HCT116 (cell line): ENCODE measurements at regions not wholly inside any gene's neighbourhood (a gene's known extent, or its start where the extent isn't known, plus 50 kb on each side); places are given as distances from the start of the nearest gene placed in this dataset.

Source experiments
- ATAC-seq: fragments of 200-7000 bp; cut with Tn5 transposase; 2 replicates; pipeline ENCODE4 v1.9.1; 2020; ENCODE audit warnings: mild to moderate bottlenecking, moderate library complexity
- BruUV-seq: library from RNA; stranded (reverse); fragments of 400-500 nt; replicated peaks from 2 replicates; lab custom pipeline; 2021; lab: Mats Ljungman, UMichigan
- CTCF ChIA-PET: fragments of 300-600 bp; sonication (Branson Sonifier 250); formaldehyde crosslinking; loops from one replicate; lab custom pipeline; 2021; ENCODE audit warnings: antibody characterized with exemption; lab: Charles Lee
- POLR2A ChIA-PET: fragments of 300-600, 350-600 bp; sonication (Branson Sonifier 250); formaldehyde crosslinking; loops from one replicate; lab custom pipeline; 2021; ENCODE audit warnings: antibody characterized with exemption; lab: Charles Lee
- RAD21 ChIA-PET, 2 experiments: fragments of 300-600 bp; sonication (Branson Sonifier 250); formaldehyde crosslinking; loops; one replicate each; lab custom pipeline; 2023; ENCODE audit warnings: low total read pairs in 2 of 2; ENCODE audit not compliant: uncharacterized antibody in 2 of 2, unreplicated experiment in 2 of 2, low non-redundant PET in 1 of 2; lab: Charles Lee
- DNase-seq: peaks from one replicate; pipeline ENCODE4 v3.0.0-alpha.2; 2010; ENCODE audit warnings: low read depth, low spot score
- H2AFZ ChIP-seq: fragments of 200-600 bp; shearing (Covaris generic), sonication (generic); 2 replicates; pipeline ENCODE4 v1.6.1; 2017; ENCODE audit warnings: low read depth, mixed run types, mixed read lengths, antibody characterized with exemption, low read length; ENCODE audit not compliant: poor library complexity, severe bottlenecking
- H3K27ac ChIP-seq: 2 replicates; pipeline ENCODE4 v1.5.1; 2012; ENCODE audit warnings: low read depth, low read length
- H3K27me3 ChIP-seq: fragments of 200-600 bp; sonication (generic); 2 replicates; pipeline ENCODE4 v1.6.1; 2016; ENCODE audit warnings: mixed run types, low read length, mixed read lengths; ENCODE audit not compliant: insufficient read depth
- H3K36me3 ChIP-seq, 2 experiments: fragments of 200-500 bp in 1 of 2; fragments of 200-600 bp in 1 of 2; sonication (Bioruptor generic) in 1 of 2; sonication (generic) in 1 of 2; 2 replicates each; pipeline versions ENCODE4 v1.5.1 to v1.6.1; 2014 to 2016; ENCODE audit warnings: low read length in 2 of 2, inconsistent platforms in 1 of 2, mixed read lengths in 1 of 2, mixed run types in 1 of 2; ENCODE audit not compliant: insufficient read depth in 2 of 2, control insufficient read depth in 1 of 2
- H3K4me1 ChIP-seq, 2 experiments: fragments of 200-600 bp in 1 of 2; sonication (generic) in 1 of 2; 2 replicates each; pipeline versions ENCODE4 v1.5.1 to v1.6.1; 2012 to 2017; ENCODE audit warnings: low read length in 2 of 2, inconsistent platforms in 1 of 2, mild to moderate bottlenecking in 1 of 2, mixed read lengths in 1 of 2, mixed run types in 1 of 2, moderate library complexity in 1 of 2; ENCODE audit not compliant: insufficient read depth in 2 of 2, control insufficient read depth in 1 of 2
- H3K4me2 ChIP-seq: fragments of 200-600 bp; sonication (generic); 2 replicates; pipeline ENCODE4 v1.6.1; 2017; ENCODE audit warnings: mixed run types, low read length, mixed read lengths
- H3K4me3 ChIP-seq, 2 experiments: fragments of 200-600 bp in 1 of 2; sonication (generic) in 1 of 2; replicated peaks in 1 of 2; 2 replicates each; pipeline ENCODE4 v1.5.1; 2011 to 2016; ENCODE audit warnings: low read length in 2 of 2, control low read depth in 1 of 2, low read depth in 1 of 2, mild to moderate bottlenecking in 1 of 2, mixed read lengths in 1 of 2, mixed run types in 1 of 2
- H3K79me2 ChIP-seq: fragments of 200-600 bp; sonication (generic); 2 replicates; pipeline ENCODE4 v1.6.1; 2017; ENCODE audit warnings: mild to moderate bottlenecking, mixed run types, low read length, moderate library complexity, mixed read lengths; ENCODE audit not compliant: insufficient read depth
- H3K9ac ChIP-seq: fragments of 200-600 bp; sonication (generic); 2 replicates; pipeline ENCODE4 v1.6.1; 2016; ENCODE audit warnings: low read length, mixed read lengths
- H3K9me2 ChIP-seq: fragments of 200-600 bp; sonication (generic), shearing (Covaris generic); 2 replicates; pipeline ENCODE4 v1.6.1; 2017; ENCODE audit warnings: mixed run types, mild to moderate bottlenecking, moderate library complexity; ENCODE audit not compliant: insufficient read depth
- H3K9me3 ChIP-seq, 2 experiments: fragments of 200-500 bp in 1 of 2; fragments of 200-600 bp in 1 of 2; sonication (Bioruptor generic) in 1 of 2; sonication (generic) in 1 of 2; 2 replicates each; pipeline ENCODE4 v1.6.1; 2014 to 2017; ENCODE audit warnings: low read length in 2 of 2, mixed read lengths in 2 of 2, inconsistent platforms in 1 of 2, low read depth in 1 of 2, mild to moderate bottlenecking in 1 of 2, mixed run types in 1 of 2, moderate library complexity in 1 of 2; ENCODE audit not compliant: control insufficient read depth in 1 of 2, insufficient read depth in 1 of 2
- H4K20me1 ChIP-seq: fragments of 200-600 bp; sonication (generic), shearing (Covaris generic); 2 replicates; pipeline ENCODE4 v1.6.1; 2017; ENCODE audit warnings: mixed run types, mild to moderate bottlenecking, moderate library complexity; ENCODE audit not compliant: insufficient read depth
- CTCF ChIP-seq, 3 experiments: fragments of 200-600 bp in 1 of 3; sonication (generic) in 1 of 3; IDR thresholded peaks in 2 of 3; conservative IDR thresholded peaks in 1 of 3; 2 replicates each; pipeline ENCODE4 v1.5.1; 2012 to 2017; ENCODE audit warnings: low read depth in 2 of 3, low read length in 2 of 3, antibody characterized with exemption in 1 of 3, borderline replicate concordance in 1 of 3, control low read depth in 1 of 3, mild to moderate bottlenecking in 1 of 3, mixed read lengths in 1 of 3, mixed run types in 1 of 3, moderate library complexity in 1 of 3; ENCODE audit not compliant: insufficient read depth in 1 of 3
- EZH2 ChIP-seq: fragments of 200-600 bp; sonication (generic); IDR thresholded peaks from 2 replicates; pipeline ENCODE4 v1.6.1; 2017; ENCODE audit warnings: antibody characterized with exemption, mixed run types
- JUND ChIP-seq: IDR thresholded peaks from 2 replicates; pipeline ENCODE4 v1.6.1; 2012
- MAX ChIP-seq: IDR thresholded peaks from 2 replicates; pipeline ENCODE4 v1.6.1; 2012
- POLR2A ChIP-seq: IDR thresholded peaks from 2 replicates; pipeline ENCODE4 v1.7.0; 2011; ENCODE audit warnings: borderline replicate concordance; ENCODE audit not compliant: insufficient read depth, insufficient read length; ENCODE audit errors: extremely low read depth
- RAD21 ChIP-seq: IDR thresholded peaks from 2 replicates; pipeline ENCODE4 v1.6.1; 2012; ENCODE audit warnings: low read depth, mild to moderate bottlenecking
- ZNF274 ChIP-seq: fragments of 200-500 bp; sonication (Bioruptor generic); IDR thresholded peaks from 2 replicates; pipeline ENCODE4 v1.6.1; 2014; ENCODE audit warnings: mild to moderate bottlenecking, low read depth, low read length, inconsistent platforms
- intact Hi-C: fragments of 100-400 bp; cut with micrococcal nuclease; formaldehyde crosslinking; loops from 2 replicates; pipeline ENCODE4 v1.10.0; 2022
- TF ChIP-seq, protein P1 (sequence below): IDR thresholded peaks from 2 replicates; pipeline ENCODE4 v1.6.1; 2011; ENCODE audit warnings: mild to moderate bottlenecking, low read length, moderate library complexity; ENCODE audit not compliant: insufficient replicate concordance; ENCODE audit errors: extremely low read depth

DNA sequence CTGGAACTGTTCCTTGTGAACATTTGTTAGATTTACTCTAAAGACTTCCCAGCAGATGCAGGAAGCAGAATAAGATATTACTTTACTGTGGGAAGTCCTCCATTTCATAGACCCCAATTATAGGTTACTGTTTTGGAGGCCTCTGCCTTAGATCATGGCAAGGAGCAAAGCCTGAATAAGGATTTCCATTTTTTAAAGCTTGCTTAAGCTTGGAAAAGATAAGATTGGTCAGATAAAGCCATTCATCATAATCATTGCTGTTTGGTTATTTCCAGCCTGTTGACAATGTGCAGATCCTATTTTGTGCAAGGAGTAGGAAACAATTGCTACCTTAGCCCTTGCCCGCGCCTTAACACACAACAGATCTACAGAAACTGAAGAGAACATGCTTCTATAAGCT lies 129.5 kb upstream of the ITGA1 start:
- no peak for ATAC-seq
- H3K9me2 ChIP-seq: no peaks in the 10 kb centered on the region
- H3K4me3 ChIP-seq: no peak overlapping the region
- no peaks in the 10 kb centered on the region for H3K79me2 ChIP-seq
- no peak overlapping the region for H2AFZ ChIP-seq
- intact Hi-C loops: no loop called here
- H3K9ac ChIP-seq: no peak overlapping the region
- no peaks in the 10 kb centered on the region for H4K20me1 ChIP-seq
- H3K27ac ChIP-seq: no peak overlapping the region
- no TSS peak for BruUV-seq
- TF ChIP-seq ZNF274: no peak
- TF ChIP-seq, protein P1, sequence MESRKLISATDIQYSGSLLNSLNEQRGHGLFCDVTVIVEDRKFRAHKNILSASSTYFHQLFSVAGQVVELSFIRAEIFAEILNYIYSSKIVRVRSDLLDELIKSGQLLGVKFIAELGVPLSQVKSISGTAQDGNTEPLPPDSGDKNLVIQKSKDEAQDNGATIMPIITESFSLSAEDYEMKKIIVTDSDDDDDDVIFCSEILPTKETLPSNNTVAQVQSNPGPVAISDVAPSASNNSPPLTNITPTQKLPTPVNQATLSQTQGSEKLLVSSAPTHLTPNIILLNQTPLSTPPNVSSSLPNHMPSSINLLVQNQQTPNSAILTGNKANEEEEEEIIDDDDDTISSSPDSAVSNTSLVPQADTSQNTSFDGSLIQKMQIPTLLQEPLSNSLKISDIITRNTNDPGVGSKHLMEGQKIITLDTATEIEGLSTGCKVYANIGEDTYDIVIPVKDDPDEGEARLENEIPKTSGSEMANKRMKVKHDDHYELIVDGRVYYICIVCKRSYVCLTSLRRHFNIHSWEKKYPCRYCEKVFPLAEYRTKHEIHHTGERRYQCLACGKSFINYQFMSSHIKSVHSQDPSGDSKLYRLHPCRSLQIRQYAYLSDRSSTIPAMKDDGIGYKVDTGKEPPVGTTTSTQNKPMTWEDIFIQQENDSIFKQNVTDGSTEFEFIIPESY: no peak
- no peaks in the 10 kb centered on the region for H3K9me3 ChIP-seq
- ChIA-PET POLR2A (no interaction called here), CTCF (interaction anchor here (0.6 to 1.7 kb wide), 5 partner anchors 8 to 1700 kb away, joined by 3 to 6 read pairs (median 4); no protein-coding TSS in a partner anchor), RAD21 (no interaction called here)
- no peaks in the 10 kb centered on the region for H3K27me3 ChIP-seq
- no peak overlapping the region for H3K4me2 ChIP-seq
- DNase-seq: no peak
- no peaks in the 10 kb centered on the region for H3K4me1 ChIP-seq
- no peaks in the 10 kb centered on the region for H3K36me3 ChIP-seq

DNA sequence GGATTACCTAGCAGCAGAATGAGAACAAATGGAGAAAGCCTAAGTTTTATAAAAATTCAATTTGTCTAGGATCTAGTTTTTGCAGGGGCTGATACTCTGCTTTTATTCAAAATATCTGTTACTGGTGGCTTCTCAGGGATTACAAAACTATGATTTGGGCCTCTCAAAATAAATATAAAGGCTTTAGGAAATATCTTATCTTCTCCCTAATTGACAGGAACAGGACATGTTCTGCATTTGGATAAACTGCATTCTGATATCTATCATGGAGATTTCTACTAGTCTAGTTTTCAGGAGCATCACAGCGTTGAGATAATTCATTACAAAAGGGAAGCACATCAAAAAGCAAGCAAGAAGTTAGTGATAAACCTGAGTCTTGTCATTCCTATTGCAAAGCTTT lies 127.1 kb upstream of the ITGA1 start:
- ATAC-seq (no peak), DNase-seq (no peak)
- H3K9me3 ChIP-seq: no peaks in the 10 kb centered on the region
- ChIA-PET POLR2A (no interaction called here), CTCF (no interaction called here)
- BruUV-seq: no TSS peak
- intact Hi-C loops: no loop called here
- no peak for TF ChIP-seq POLR2A
- TF ChIP-seq JUND: no peak
- TF ChIP-seq EZH2: no peak
- no peak for TF ChIP-seq RAD21
- no peak for TF ChIP-seq CTCF (IDR thresholded peaks at IDR 0.05 in 2 of 3, conservative IDR thresholded peaks at IDR 0.05 in 1 of 3; ENCODE audit: borderline replicate concordance in 1 of 3, insufficient read depth in 1 of 3, low read depth in 2 of 3, low read length in 2 of 3)
- TF ChIP-seq MAX: no peak
- TF ChIP-seq, all 23 proteins: peak for 0
- H3K4me2 ChIP-seq: no peak overlapping the region
- no peaks in the 10 kb centered on the region for H3K36me3 ChIP-seq
- no peak overlapping the region for H3K4me3 ChIP-seq
- no peak overlapping the region for H3K27ac ChIP-seq
- RAD21 ChIA-PET: no interaction called here
- no peaks in the 10 kb centered on the region for H3K27me3 ChIP-seq
- H3K4me1 ChIP-seq: no peaks in the 10 kb centered on the region
- H3K9me2 ChIP-seq: no peaks in the 10 kb centered on the region
- H3K79me2 ChIP-seq: no peaks in the 10 kb centered on the region
- H3K9ac ChIP-seq: no peak overlapping the region
- no peaks in the 10 kb centered on the region for H4K20me1 ChIP-seq
- H2AFZ ChIP-seq: no peak overlapping the region
